ENCODE measurements at regions not wholly inside any gene's neighbourhood (a gene's known extent, or its start where the extent isn't known, plus 50 kb on each side); places are given as distances from the start of the nearest gene placed in this dataset.

GRCh38 chr9:81141961-81142360, 547.4 kb downstream of the TLE1 start:
- H3K4me2 ChIP-seq (ENCODE audit: low read depth, low read length, poor library complexity, severe bottlenecking) = no peak overlapping the region
- no peak overlapping the region for H3K4me3 ChIP-seq (ENCODE audit: low read length, poor library complexity, severe bottlenecking)
- H3K9ac ChIP-seq (ENCODE audit: low read depth, low read length, poor library complexity, severe bottlenecking) = no peak overlapping the region
- no peaks in the 10 kb centered on the region for H3K27me3 ChIP-seq (ENCODE audit: insufficient read depth, low read length, poor library complexity, severe bottlenecking)
- H3K9me2 ChIP-seq (replicated peaks; ENCODE audit: low read depth, low read length) = no peaks in the 10 kb centered on the region
- H4K20me1 ChIP-seq (ENCODE audit: insufficient read depth, low read length, poor library complexity, severe bottlenecking) = no peaks in the 10 kb centered on the region
- no peaks in the 10 kb centered on the region for H3K36me3 ChIP-seq (ENCODE audit: insufficient read depth, low read length)
- no peaks in the 10 kb centered on the region for H3K79me2 ChIP-seq (ENCODE audit: insufficient read depth, low read length)
- H3K9me3 ChIP-seq (ENCODE audit: insufficient read depth, low read depth, low read length) = no peaks in the 10 kb centered on the region
- H3F3A ChIP-seq (ENCODE audit: low read depth) = no peaks in the 10 kb centered on the region
- H3K4me1 ChIP-seq (ENCODE audit: insufficient read depth, low read length, poor library complexity, severe bottlenecking) = no peaks in the 10 kb centered on the region
- no peak for TF ChIP-seq EZH2phosphoT487 (IDR thresholded peaks at IDR 0.05; ENCODE audit: borderline replicate concordance)
- TF ChIP-seq, protein P1, sequence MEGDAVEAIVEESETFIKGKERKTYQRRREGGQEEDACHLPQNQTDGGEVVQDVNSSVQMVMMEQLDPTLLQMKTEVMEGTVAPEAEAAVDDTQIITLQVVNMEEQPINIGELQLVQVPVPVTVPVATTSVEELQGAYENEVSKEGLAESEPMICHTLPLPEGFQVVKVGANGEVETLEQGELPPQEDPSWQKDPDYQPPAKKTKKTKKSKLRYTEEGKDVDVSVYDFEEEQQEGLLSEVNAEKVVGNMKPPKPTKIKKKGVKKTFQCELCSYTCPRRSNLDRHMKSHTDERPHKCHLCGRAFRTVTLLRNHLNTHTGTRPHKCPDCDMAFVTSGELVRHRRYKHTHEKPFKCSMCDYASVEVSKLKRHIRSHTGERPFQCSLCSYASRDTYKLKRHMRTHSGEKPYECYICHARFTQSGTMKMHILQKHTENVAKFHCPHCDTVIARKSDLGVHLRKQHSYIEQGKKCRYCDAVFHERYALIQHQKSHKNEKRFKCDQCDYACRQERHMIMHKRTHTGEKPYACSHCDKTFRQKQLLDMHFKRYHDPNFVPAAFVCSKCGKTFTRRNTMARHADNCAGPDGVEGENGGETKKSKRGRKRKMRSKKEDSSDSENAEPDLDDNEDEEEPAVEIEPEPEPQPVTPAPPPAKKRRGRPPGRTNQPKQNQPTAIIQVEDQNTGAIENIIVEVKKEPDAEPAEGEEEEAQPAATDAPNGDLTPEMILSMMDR (conservative IDR thresholded peaks at IDR 0.05; ENCODE audit: low read length) = no peak
- H2AFZ ChIP-seq (ENCODE audit: low read length) = no peak overlapping the region

DNA sequence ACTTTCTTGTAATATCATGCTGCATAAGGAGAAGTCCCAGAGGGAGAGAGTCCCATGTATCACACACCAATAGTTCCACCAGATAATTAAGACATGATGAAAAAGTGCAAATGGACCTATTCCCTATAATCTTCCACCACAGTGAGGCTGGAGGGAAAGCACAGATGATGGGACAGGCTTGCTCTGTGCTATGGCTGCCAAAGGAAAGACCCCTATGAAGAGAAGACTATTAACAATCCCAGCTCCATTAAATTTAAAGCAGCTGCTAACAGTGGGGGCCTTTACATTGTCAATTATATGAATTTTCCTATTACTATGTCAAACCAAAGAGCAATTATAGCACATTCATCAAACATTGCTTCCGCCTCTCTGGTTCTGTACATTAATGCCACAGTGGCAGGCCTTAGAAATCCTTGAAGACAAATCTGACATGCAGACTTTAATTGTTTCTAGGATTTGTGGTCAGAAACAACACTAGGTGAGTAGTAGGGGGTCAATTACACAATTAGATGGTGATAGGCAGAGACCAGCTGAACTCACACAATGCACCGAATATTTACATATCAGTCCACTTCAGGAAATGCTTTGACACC, 551.3 kb downstream of the TLE1 start:
- Histone ChIP-seq H3K27me3 (ENCODE audit: insufficient read depth, low read length, poor library complexity, severe bottlenecking) (no peaks in the 10 kb centered on the region), H3K4me3 (ENCODE audit: low read length, poor library complexity, severe bottlenecking) (no peak overlapping the region), H3K9me2 (replicated peaks; ENCODE audit: low read depth, low read length) (no peaks in the 10 kb centered on the region), H3F3A (ENCODE audit: low read depth) (no peaks in the 10 kb centered on the region), H3K4me1 (ENCODE audit: insufficient read depth, low read length, poor library complexity, severe bottlenecking) (peaks cover 3% of the 10 kb centered on the region), H3K9me3 (ENCODE audit: insufficient read depth, low read depth, low read length) (no peaks in the 10 kb centered on the region), H3K36me3 (ENCODE audit: insufficient read depth, low read length) (no peaks in the 10 kb centered on the region), H3K4me2 (ENCODE audit: low read depth, low read length, poor library complexity, severe bottlenecking) (no peak overlapping the region), H4K20me1 (ENCODE audit: insufficient read depth, low read length, poor library complexity, severe bottlenecking) (no peaks in the 10 kb centered on the region), H2AFZ (ENCODE audit: low read length) (no peak overlapping the region), H3K9ac (ENCODE audit: low read depth, low read length, poor library complexity, severe bottlenecking) (no peak overlapping the region), H3K79me2 (ENCODE audit: insufficient read depth, low read length) (no peaks in the 10 kb centered on the region)
- TF ChIP-seq EZH2phosphoT487 (IDR thresholded peaks at IDR 0.05; ENCODE audit: borderline replicate concordance) = no peak
- TF ChIP-seq, protein P1 (conservative IDR thresholded peaks at IDR 0.05; ENCODE audit: low read length) = no peak

- Histone ChIP-seq H3K9me3 (ENCODE audit: insufficient read depth, low read depth, low read length) (no peaks in the 10 kb centered on the region), H3K9ac (ENCODE audit: low read depth, low read length, poor library complexity, severe bottlenecking) (no peak overlapping the region), H3F3A (ENCODE audit: low read depth) (no peaks in the 10 kb centered on the region), H3K79me2 (ENCODE audit: insufficient read depth, low read length) (no peaks in the 10 kb centered on the region), H3K4me1 (ENCODE audit: insufficient read depth, low read length, poor library complexity, severe bottlenecking) (peaks cover 21% of the 10 kb centered on the region), H3K4me3 (ENCODE audit: low read length, poor library complexity, severe bottlenecking) (peak overlapping the region; percentile 46), H4K20me1 (ENCODE audit: insufficient read depth, low read length, poor library complexity, severe bottlenecking) (no peaks in the 10 kb centered on the region), H3K4me2 (ENCODE audit: low read depth, low read length, poor library complexity, severe bottlenecking) (peak overlapping the region; percentile 74), H3K9me2 (replicated peaks; ENCODE audit: low read depth, low read length) (no peaks in the 10 kb centered on the region), H3K27me3 (ENCODE audit: insufficient read depth, low read length, poor library complexity, severe bottlenecking) (no peaks in the 10 kb centered on the region), H3K36me3 (ENCODE audit: insufficient read depth, low read length) (no peaks in the 10 kb centered on the region), H2AFZ (ENCODE audit: low read length) (0 out of 2 replicates have a peak overlapping the region, but pooled peaks have one; percentile 6)
- TF ChIP-seq EZH2phosphoT487 (IDR thresholded peaks at IDR 0.05; ENCODE audit: borderline replicate concordance) = no peak
- TF ChIP-seq, protein P1 (conservative IDR thresholded peaks at IDR 0.05; ENCODE audit: low read length) = no peak
These were observed 556.6 kb downstream of the TLE1 start for GRCh38 chr9:81132796-81133195.

Data from Loucy (cell line).